PFSK-1 (cell line): ENCODE measurements at regions not wholly inside any gene's neighbourhood (a gene's known extent, or its start where the extent isn't known, plus 50 kb on each side); places are given as distances from the start of the nearest gene placed in this dataset.

Experiments
- FOXP2 ChIP-seq: optimal IDR thresholded peaks from 2 replicates; pipeline ENCODE3; 2011; ENCODE audit warnings: borderline replicate concordance, control low read depth, inconsistent platforms; ENCODE audit not compliant: insufficient read depth; ENCODE audit errors: extremely low read length, extremely low read depth
- POLR2AphosphoS5 ChIP-seq: IDR thresholded peaks from 2 replicates; pipeline ENCODE4 v1.6.1; 2012; ENCODE audit warnings: low read depth, mild to moderate bottlenecking, control low read depth, low read length, moderate library complexity
- REST ChIP-seq, 2 experiments: IDR thresholded peaks; 2 replicates each; pipeline versions ENCODE4 v1.6.1 to v1.8.0; 2011 to 2012; ENCODE audit warnings: low read depth in 2 of 2, low read length in 2 of 2, control low read depth in 1 of 2, inconsistent platforms in 1 of 2, mild to moderate bottlenecking in 1 of 2, moderate library complexity in 1 of 2; ENCODE audit not compliant: insufficient read depth in 1 of 2
- SIN3A ChIP-seq: IDR thresholded peaks from 2 replicates; pipeline ENCODE4 v1.6.1; 2012; ENCODE audit warnings: mild to moderate bottlenecking, low read length, moderate library complexity, borderline replicate concordance; ENCODE audit not compliant: insufficient read depth
- TAF1 ChIP-seq: IDR thresholded peaks from 2 replicates; pipeline ENCODE4 v1.6.1; 2012; ENCODE audit warnings: low read length, control low read depth, borderline replicate concordance; ENCODE audit not compliant: insufficient read depth

- TF ChIP-seq REST (IDR thresholded peaks at IDR 0.05; ENCODE audit: insufficient read depth in 1 of 2, low read depth in 2 of 2, low read length in 2 of 2) (no peak), FOXP2 (no peak), TAF1 (no peak), POLR2AphosphoS5 (no peak), SIN3A (no peak)
Observed at GRCh38 chr15:38072007-38072347, 137.5 kb downstream of the TMCO5A start.

- TF ChIP-seq SIN3A (no peak), FOXP2 (peak; percentile 17)
Observed at GRCh38 chr15:38072348-38073177, 138.1 kb downstream of the TMCO5A start.

- peak; percentile 28; the same call in 1 of the 2 replicates for TF ChIP-seq SIN3A
- no peak for TF ChIP-seq FOXP2
Observed at GRCh38 chr15:38073178-38073946, 138.9 kb downstream of the TMCO5A start.

- no peak for TF ChIP-seq REST (IDR thresholded peaks at IDR 0.05; ENCODE audit: insufficient read depth in 1 of 2, low read depth in 2 of 2, low read length in 2 of 2)
- no peak for TF ChIP-seq POLR2AphosphoS5
- no peak for TF ChIP-seq TAF1
- TF ChIP-seq SIN3A, result no peak
- no peak for TF ChIP-seq FOXP2
Observed at GRCh38 chr15:38074029-38074428, 139.6 kb downstream of the TMCO5A start.

GRCh38 chr15:38075466-38075865, 141.0 kb downstream of the TMCO5A start:
- TF ChIP-seq FOXP2, result no peak
- no peak for TF ChIP-seq REST (IDR thresholded peaks at IDR 0.05; ENCODE audit: insufficient read depth in 1 of 2, low read depth in 2 of 2, low read length in 2 of 2)
- TF ChIP-seq POLR2AphosphoS5, result no peak
- no peak for TF ChIP-seq SIN3A
- no peak for TF ChIP-seq TAF1

- TF ChIP-seq POLR2AphosphoS5, result no peak
- no peak for TF ChIP-seq SIN3A
- no peak for TF ChIP-seq TAF1
- TF ChIP-seq REST (IDR thresholded peaks at IDR 0.05; ENCODE audit: insufficient read depth in 1 of 2, low read depth in 2 of 2, low read length in 2 of 2), result no peak
- TF ChIP-seq FOXP2, result no peak
Observed at GRCh38 chr15:38076786-38077185, 142.3 kb downstream of the TMCO5A start.
